NT2/D1 (cell line): ENCODE measurements at regions not wholly inside any gene's neighbourhood (a gene's known extent, or its start where the extent isn't known, plus 50 kb on each side); places are given as distances from the start of the nearest gene placed in this dataset.

Source experiments
- DNase-seq: peaks from one replicate; pipeline ENCODE4 v3.0.0-alpha.2; 2011; ENCODE audit warnings: low read depth, low spot score
- H3K27me3 ChIP-seq: 2 replicates; pipeline ENCODE4 v1.6.0; 2011; ENCODE audit warnings: mild to moderate bottlenecking; ENCODE audit not compliant: insufficient read length, insufficient read depth
- H3K36me3 ChIP-seq: 2 replicates; pipeline ENCODE4 v1.6.1; 2011; ENCODE audit warnings: mild to moderate bottlenecking, low read length, mixed read lengths; ENCODE audit not compliant: insufficient read depth, insufficient read length
- H3K4me1 ChIP-seq: 2 replicates; pipeline ENCODE4 v1.5.1; 2011; ENCODE audit not compliant: insufficient read depth, insufficient read length
- H3K4me3 ChIP-seq: 2 replicates; pipeline ENCODE4 v1.5.1; 2011; ENCODE audit warnings: low read depth; ENCODE audit not compliant: insufficient read length
- H3K9ac ChIP-seq: 2 replicates; pipeline ENCODE4 v1.6.0; 2011; ENCODE audit warnings: low read depth; ENCODE audit not compliant: insufficient read length
- H3K9me3 ChIP-seq: 2 replicates; pipeline ENCODE4 v1.5.1; 2011; ENCODE audit warnings: mild to moderate bottlenecking, low read length; ENCODE audit not compliant: insufficient read depth
- SUZ12 ChIP-seq: IDR thresholded peaks from 2 replicates; pipeline ENCODE4 v1.6.1; 2011; ENCODE audit not compliant: insufficient read length, insufficient read depth; ENCODE audit errors: extremely low read depth
- YY1 ChIP-seq: IDR thresholded peaks from 2 replicates; pipeline ENCODE4 v1.6.1; 2011; ENCODE audit not compliant: insufficient read length, insufficient read depth
- ZNF274 ChIP-seq: IDR thresholded peaks from 2 replicates; pipeline ENCODE4 v1.6.1; 2011; ENCODE audit warnings: mild to moderate bottlenecking, low read depth, low read length

DNA sequence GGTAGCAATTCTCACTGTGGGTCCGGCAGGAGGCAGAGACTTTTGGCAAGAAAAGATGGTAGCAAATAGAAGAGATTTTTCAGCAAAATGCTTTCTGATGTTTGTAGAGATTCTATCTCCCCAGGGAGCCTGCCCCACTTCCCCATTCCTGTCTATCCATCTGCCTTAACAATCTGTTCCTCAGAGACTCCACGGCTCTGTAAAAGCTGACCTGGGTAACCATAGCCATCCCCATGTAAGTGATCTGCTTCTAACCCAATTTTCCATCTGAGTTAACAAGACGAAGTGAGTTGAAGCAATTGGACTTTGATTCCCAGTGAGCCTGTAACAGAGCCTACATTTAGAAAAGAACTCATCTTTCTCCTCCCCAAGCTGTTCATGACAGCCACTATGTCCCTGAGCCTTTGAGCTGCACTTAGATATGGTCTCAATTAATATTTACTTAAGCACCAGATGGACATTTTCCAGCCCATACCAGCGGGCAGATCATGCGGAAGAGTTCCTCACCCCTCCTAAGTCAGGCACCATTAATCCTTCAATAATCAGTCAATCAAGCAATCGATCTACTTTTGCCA, 896.1 kb downstream of the CCSER2 start:
- H3K9me3 ChIP-seq: no peaks in the 10 kb centered on the region
- TF ChIP-seq ZNF274 (no peak), YY1 (no peak), SUZ12 (no peak)
- H3K36me3 ChIP-seq: no peaks in the 10 kb centered on the region
- no peak for DNase-seq
- no peak overlapping the region for H3K9ac ChIP-seq
- no peak overlapping the region for H3K4me3 ChIP-seq
- no peaks in the 10 kb centered on the region for H3K4me1 ChIP-seq
- no peaks in the 10 kb centered on the region for H3K27me3 ChIP-seq

- Histone ChIP-seq H3K4me1 (no peaks in the 10 kb centered on the region), H3K36me3 (no peaks in the 10 kb centered on the region), H3K9me3 (no peaks in the 10 kb centered on the region), H3K9ac (no peak overlapping the region), H3K27me3 (no peaks in the 10 kb centered on the region), H3K4me3 (no peak overlapping the region)
- TF ChIP-seq SUZ12 (no peak), YY1 (no peak)
- DNase-seq: no peak
Measured at GRCh38 chr10:85225311-85225710, 896.9 kb downstream of the CCSER2 start.

- H3K36me3 ChIP-seq: no peaks in the 10 kb centered on the region
- H3K9me3 ChIP-seq: no peaks in the 10 kb centered on the region
- no peak overlapping the region for H3K9ac ChIP-seq
- DNase-seq: no peak
- H3K4me1 ChIP-seq: no peaks in the 10 kb centered on the region
- no peaks in the 10 kb centered on the region for H3K27me3 ChIP-seq
- TF ChIP-seq ZNF274: no peak
- no peak for TF ChIP-seq YY1
- H3K4me3 ChIP-seq: no peak overlapping the region
Measured at GRCh38 chr10:85226596-85226995, 898.2 kb downstream of the CCSER2 start.

- no peak overlapping the region for H3K9ac ChIP-seq
- no peaks in the 10 kb centered on the region for H3K9me3 ChIP-seq
- no peaks in the 10 kb centered on the region for H3K36me3 ChIP-seq
- TF ChIP-seq SUZ12 (no peak), YY1 (no peak), ZNF274 (no peak)
- H3K4me3 ChIP-seq: no peak overlapping the region
- H3K27me3 ChIP-seq: no peaks in the 10 kb centered on the region
- DNase-seq: no peak
- no peaks in the 10 kb centered on the region for H3K4me1 ChIP-seq
Measured at GRCh38 chr10:85228726-85229125, 900.3 kb downstream of the CCSER2 start.

GRCh38 chr10:85231534-85232270, 903.3 kb downstream of the CCSER2 start:
- Histone ChIP-seq H3K9me3 (no peaks in the 10 kb centered on the region), H3K4me3 (no peak overlapping the region), H3K36me3 (no peaks in the 10 kb centered on the region), H3K4me1 (no peaks in the 10 kb centered on the region), H3K27me3 (no peaks in the 10 kb centered on the region), H3K9ac (no peak overlapping the region)
- TF ChIP-seq ZNF274 (no peak), SUZ12 (no peak), YY1 (no peak)
- DNase-seq: no peak

GRCh38 chr10:85235258-85235657, 906.9 kb downstream of the CCSER2 start:
- no peak overlapping the region for H3K4me3 ChIP-seq
- no peak overlapping the region for H3K9ac ChIP-seq
- no peaks in the 10 kb centered on the region for H3K27me3 ChIP-seq
- H3K9me3 ChIP-seq: no peaks in the 10 kb centered on the region
- H3K36me3 ChIP-seq: no peaks in the 10 kb centered on the region
- DNase-seq: no peak
- TF ChIP-seq SUZ12 (no peak), ZNF274 (no peak), YY1 (no peak)
- no peaks in the 10 kb centered on the region for H3K4me1 ChIP-seq

GRCh38 chr10:85238676-85239075, 910.3 kb downstream of the CCSER2 start:
- no peaks in the 10 kb centered on the region for H3K27me3 ChIP-seq
- H3K9me3 ChIP-seq: no peaks in the 10 kb centered on the region
- H3K4me3 ChIP-seq: no peak overlapping the region
- DNase-seq: no peak
- H3K4me1 ChIP-seq: no peaks in the 10 kb centered on the region
- no peaks in the 10 kb centered on the region for H3K36me3 ChIP-seq
- TF ChIP-seq YY1: no peak
- no peak overlapping the region for H3K9ac ChIP-seq
